ENCODE measurements at regions not wholly inside any gene's neighbourhood (a gene's known extent, or its start where the extent isn't known, plus 50 kb on each side); places are given as distances from the start of the nearest gene placed in this dataset.
A peak's percentile ranks its signal among the peaks of the same experiment; 100 is the strongest.

DNA sequence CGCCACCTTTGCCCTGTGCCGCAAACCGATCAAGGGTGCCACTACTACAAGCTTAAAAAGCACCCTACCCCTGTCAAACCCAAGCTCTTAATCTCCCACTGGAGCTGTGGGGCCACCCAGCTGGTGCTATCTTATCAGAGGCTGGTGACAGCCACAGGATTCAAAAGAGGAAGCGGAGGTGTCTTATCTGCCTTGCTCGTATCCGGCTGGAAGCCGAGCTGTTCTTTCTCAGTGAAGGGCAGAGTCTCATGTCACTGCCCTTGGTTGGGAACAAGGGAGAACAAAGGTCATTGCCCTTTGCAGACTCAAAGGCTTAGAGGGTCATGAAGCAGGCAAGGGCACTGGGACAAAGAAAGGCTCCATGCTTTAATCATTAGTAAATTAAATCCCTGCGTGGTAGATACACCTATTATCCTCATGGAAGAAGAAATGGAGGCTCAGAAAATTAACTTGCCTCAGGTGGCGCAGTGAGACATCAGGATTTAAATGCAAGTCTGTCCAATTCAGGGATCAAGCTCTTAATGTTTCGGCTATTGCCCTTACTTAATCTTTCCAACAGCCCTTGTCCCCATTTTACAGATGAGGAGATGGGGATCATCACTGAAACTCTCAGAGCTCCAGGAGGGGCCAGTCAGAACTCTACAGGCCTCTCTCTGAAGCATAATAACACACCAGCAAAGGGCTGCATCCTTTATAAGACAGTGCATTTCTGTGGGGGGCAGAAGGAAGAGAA is 360.0 kb upstream of the PROK2 start:
- no peak for DNase-seq (ENCODE audit: low read depth)

DNA sequence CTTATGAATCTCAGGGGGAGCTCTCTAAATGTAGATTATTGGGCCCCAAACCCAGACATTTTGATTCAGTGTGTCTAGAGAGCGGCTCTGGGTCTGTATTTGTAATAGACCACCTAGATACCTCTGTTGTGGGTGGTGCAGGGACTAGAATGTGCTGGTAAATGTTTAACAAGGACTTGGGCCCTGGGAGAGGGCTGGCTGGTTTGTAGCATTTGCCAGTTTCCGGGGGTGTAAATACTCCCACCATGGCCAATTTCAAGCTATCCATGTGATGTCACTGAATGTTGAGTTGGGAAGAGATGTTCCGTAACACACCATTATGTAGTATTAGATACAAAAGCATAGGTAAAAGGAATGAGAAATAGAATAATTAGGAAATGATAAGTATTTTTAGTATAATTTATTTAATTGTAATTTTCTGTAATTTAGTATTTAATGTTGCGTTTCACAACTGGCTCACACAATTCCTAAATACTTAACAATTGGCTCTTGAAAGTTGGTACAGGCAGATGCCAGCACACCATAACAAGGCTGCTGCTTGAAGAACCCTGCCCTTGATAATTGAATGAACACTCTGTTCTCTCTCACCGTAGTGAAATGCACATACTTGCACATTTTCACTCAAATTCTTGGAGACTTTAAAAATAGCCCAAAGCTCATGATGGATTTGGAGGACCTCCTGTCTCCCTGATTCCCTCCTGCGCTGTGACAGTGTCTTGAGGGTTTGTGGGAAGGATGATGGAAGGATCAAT is 359.2 kb upstream of the PROK2 start:
- DNase-seq (ENCODE audit: low read depth), result no peak

DNA sequence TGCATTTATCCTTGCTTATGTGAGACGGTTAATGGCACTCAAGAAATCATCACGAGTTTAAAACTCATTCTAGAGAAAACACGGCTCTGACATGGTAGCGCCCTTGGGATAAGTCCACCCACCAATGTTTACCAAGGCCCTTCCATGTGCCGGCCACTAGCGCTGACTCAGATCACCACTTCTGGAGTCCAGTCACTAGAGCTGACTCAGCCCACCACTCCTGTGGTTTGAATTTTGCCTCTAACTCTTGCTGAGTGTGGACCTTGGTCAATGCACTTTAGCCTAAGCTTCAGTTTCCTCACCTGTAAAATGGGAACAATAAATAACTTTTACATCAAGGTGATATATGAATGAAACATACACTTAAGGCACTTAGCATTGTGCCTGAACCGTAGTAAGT is 358.4 kb upstream of the PROK2 start:
- DNase-seq (ENCODE audit: low read depth), result peak; percentile 89

DNA sequence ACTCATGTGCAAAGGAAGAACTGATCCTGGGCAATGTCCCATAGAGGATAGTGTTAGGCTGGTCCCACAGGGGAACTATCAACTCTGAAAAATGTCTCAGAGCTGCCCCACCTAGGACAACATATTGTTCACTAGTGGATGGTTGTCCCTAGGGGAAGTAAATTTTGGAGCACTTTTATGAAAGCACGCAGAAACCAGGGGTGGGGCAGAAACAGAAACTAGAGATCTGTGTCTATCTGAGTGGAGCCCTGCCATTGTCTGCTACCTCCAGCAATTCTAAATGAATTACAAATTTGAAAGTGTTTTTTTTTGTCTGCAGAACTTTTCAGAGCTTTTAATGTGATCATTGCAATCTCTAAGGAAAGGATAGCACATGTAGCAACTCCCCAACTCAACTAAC is 357.1 kb upstream of the PROK2 start:
- no peak for DNase-seq (ENCODE audit: low read depth)

DNA sequence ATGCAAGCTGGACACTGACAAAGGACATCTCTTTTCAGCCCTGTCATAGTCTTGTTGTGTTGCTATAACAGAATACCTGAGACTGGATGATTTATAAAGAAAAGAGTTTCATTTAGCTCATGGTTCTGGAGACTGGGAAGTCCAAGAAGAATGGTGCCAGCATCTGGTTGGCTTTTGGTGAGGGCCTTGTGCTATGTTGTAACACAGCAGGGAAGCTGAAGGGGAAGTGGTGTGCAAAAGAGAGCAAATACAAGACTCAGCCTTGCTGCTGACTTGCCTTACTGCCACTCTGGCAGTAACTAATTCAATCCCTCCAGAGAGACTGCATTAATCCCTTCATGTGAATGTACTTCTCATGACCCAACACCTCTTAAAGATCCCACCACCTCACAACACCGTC is 356.3 kb upstream of the PROK2 start:
- no peak for DNase-seq (ENCODE audit: low read depth)

DNA sequence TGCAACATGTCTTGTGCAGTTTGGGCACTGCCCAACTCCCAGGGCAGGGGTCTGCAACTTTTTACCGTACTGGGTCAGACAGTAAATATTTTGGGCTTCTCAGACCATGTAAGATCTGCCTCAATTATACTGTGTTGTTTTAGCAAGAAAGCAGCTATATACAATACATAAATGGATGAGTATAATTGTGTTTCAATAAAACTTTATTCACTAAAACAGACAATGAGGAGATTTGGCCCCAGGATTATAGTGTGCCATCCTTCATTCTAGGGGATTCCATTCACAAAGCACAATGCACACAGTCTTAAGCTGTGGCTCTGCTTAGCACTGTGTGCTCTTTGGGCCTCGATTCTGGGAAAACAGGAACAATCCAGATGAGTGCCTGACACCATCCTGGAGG is 354.4 kb upstream of the PROK2 start:
- DNase-seq (ENCODE audit: low read depth), result no peak

DNA sequence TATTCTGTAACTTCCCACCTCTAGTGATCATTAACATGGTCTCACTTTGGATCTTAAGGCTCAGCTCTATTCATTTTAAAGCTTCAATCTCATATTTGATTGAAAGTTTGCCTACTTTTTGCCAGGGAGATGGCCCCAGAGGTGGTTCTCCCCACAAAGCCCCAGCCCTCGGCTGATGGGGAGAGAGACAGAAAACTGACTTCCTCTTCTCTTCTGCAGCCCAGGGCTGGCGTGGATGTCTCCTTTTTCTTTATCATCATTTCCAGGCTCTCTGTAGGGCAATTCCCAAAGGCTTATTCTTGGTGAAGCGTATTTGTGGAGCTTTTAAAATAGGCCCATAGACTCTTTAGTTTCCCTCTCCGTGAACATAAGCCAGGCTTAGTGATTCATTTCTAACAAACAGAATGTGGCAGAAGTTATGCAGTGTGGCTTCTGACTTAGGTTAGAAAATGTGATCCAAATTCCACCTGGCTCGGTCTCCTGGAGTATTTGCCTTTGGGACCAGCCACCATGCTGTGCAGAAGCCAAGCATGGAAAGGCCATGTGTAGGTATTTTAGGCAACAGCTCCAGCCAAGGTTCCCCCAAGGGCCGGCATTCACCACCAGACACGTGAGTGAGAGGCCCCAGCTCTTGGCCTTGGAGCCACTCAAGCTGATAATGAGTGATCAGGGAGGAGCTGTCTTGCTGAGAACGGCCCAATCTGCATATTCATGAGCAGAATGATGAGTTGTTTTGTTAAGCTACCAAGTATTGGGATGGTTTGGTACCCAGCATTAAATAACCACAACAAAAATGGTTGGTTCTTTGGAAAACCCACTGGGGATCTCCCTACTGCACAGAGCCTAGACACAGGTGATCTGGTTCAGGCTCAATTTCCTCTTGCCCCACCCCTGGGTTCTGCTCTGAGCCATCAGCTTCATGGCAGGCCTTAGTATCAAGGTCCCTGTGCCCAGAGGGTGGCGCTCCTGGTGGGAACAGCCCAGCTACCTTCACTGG is 353.2 kb upstream of the PROK2 start:
- no peak for DNase-seq (ENCODE audit: low read depth)

DNA sequence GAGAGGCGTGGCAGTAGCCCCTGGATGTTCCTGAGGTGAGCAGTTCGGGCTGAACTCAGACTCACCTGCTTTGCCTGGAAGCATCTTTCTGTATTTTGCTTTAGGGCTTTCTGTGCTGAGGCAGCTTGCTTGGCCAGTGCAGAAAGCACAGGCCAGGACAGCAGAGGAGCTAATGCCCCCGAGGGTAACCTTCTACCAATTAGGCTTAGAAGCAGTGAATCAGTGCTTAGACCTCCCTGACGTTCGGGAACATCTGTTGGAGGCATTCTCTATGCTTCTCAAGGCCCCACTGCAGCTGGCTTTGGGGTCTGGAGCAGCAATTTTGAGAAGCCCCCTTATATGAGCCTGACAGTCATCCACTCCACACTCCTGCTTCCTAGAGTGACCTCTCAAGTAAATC is 350.7 kb upstream of the PROK2 start:
- peak; percentile 32 for DNase-seq (ENCODE audit: low read depth)

DNA sequence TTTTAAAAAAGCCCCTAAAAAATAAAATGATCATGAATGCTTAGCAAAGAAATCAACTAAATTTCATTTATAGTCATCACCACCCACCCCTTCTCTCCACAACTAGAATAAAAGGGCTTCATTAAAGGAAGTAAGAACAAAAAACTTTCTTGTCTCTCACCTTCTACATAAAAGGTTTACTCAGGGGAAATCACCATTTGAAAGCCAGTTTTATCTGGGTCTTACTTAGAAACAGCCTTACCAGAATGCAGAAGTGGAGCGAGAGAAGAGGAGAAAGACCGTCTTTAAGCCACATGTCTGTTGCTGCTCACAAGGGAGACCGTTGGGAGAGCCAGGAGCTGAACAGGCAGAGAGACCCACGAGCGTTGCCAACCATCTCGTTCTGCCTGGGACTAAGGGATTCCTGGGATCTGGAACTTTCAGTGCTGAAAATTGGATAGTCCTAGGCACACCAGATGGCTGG is 350.1 kb upstream of the PROK2 start:
- DNase-seq (ENCODE audit: low read depth), result no peak

DNA sequence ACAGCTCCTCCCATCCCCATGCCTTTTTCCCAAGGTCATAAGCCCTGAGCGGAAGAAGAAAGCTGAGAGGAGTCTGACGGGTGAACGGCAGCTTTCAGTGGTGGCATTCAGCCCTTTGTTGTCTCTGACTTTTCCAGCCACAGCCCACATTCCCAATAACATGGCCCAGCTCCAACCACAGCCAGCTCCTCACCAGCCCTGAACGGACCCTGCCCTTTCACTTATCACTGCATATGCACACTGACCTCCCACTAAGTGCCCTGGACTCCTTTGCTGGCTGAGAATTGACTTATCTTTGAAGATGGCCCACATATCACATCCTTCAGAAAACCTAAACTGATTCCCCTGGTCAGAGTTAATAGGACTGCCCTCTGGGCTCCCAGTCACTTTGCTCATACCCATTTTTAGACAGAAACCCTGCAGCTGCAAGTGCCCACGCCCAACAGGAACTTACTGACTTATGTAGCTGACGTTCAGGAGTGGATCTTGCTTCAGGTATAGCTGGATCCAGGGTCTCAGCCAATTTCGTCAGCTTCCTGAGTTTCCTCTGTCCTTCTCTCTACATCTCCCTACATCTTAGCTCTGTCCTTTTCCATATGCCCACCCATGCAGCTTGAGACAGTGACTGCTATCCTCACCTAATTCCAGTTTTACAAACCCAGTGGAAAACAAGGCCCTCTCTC is 348.5 kb upstream of the PROK2 start:
- DNase-seq (ENCODE audit: low read depth), result no peak

DNA sequence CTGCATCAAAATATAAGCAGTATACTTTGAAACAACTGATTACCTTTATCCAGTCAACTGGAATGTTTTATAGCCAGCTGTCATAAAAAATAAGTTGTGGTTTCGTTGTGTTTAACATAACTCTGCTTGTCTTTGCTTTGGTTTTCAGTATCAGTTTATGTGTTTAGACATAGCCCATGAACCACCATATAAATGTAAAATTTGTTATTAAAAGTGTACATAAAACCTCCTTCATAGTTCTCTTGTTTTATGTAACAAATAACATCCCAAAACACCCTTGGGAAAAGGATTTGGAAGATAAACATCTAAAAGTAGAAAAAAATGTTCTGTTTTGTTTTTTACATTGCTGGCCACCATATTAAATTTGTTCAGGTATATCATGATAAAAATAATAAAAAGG is 347.0 kb upstream of the PROK2 start:
- DNase-seq (ENCODE audit: low read depth), result no peak

DNA sequence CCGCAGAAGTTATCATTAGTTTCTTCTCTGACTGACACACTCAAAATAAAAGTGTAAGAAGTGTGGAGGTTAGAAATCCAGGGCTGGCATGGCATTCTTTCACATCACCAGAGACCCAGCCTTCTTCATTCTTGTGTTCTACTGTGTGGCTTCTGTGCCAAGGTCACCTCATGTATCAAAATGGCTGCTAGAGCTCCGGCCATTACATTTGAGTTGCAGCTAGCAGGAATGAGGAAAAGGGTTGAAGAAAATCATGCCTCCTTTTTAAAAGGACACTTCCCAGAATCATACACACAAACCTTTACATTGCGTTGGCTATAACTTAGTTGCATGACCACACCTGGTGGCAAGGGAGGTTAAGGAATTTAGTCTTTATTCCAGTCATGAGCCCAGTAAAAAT is 345.6 kb upstream of the PROK2 start:
- DNase-seq (ENCODE audit: low read depth), result no peak

DNA sequence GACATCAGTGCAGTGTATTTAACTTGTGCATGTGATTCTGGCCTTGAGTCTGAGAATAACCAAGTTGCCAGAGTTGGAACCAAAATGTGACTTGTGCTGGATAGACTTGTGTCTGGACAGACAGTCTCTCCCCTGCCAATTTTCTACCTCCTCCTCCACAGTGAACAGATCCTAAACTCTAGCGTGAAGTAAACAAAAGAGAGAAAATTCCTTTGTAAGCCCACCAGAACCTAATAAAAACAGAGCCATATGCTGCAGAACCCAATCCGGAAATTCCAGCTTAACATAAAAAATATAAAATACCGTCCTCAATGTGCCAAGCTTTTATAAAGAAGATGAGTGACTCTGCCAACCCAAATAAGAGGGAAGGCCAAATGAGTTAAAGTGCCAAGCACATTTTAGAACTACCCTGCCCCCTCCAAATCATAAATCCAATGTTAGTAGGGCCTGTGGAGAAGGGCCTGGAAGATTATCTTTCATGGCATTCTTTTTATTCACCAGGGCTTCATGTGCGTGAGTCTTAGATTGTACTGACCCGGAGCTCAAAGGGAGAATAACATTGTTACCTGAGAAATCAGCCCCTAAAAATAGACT is 344.6 kb upstream of the PROK2 start:
- no peak for DNase-seq (ENCODE audit: low read depth)

DNA sequence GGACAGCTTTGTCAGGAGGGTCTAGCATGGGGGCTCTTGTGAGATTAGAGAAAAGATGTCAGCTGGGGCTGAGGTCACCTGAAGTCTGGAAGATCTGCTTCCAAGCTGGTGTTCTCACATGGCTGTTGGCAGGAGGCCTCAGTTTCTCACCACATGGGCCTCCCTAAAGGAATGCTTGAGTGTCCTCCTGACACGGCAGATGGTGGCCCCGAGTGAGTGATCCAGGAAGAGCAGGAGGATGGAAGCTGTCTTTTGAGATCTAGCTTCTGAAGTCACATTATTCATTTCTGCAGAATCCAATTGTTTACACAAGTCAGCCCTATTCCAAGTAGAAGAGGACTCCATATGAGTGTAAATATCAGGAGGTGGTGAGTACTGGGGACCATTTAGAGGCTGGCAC is 344.0 kb upstream of the PROK2 start:
- no peak for DNase-seq (ENCODE audit: low read depth)

DNA sequence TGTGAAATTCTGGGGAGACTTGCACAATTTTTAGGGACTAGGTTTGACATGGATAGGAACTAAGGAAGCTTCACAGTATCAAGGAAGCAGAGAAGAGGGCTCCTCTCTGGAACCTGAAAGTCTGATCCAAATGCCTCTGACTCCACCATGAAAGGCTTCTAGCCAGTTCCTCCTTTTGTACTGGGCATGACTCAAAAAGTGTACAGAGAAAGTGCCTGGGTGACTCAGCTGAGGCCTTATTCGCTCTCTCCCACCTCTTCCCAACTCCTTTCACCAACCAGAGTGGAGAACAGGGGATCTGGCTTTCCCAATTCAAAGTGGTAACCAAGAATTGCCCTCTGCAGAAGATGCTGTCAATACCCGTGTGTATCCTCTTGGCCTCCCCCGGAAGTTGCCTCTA is 342.9 kb upstream of the PROK2 start:
- peak; percentile 62 for DNase-seq (ENCODE audit: low read depth)

DNA sequence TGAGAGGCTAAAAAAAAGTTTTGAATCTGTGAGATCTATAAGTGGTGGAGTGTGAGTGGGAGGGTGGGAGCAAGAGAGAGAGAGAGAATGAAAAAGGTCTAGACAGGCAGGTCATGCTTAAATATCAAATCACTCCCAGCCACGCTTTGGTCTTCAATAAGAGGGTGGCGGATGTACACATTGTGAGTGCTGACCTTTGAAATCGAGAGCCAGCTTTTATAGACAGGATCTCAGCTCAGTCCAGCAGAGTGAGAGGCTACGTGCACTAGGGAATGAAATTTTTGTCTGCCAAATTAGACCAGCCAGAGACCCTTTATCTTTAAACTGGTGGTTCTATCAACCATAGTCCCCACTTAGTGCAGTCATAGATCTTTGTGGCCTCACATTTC is 342.3 kb upstream of the PROK2 start:
- DNase-seq (ENCODE audit: low read depth), result no peak

DNA sequence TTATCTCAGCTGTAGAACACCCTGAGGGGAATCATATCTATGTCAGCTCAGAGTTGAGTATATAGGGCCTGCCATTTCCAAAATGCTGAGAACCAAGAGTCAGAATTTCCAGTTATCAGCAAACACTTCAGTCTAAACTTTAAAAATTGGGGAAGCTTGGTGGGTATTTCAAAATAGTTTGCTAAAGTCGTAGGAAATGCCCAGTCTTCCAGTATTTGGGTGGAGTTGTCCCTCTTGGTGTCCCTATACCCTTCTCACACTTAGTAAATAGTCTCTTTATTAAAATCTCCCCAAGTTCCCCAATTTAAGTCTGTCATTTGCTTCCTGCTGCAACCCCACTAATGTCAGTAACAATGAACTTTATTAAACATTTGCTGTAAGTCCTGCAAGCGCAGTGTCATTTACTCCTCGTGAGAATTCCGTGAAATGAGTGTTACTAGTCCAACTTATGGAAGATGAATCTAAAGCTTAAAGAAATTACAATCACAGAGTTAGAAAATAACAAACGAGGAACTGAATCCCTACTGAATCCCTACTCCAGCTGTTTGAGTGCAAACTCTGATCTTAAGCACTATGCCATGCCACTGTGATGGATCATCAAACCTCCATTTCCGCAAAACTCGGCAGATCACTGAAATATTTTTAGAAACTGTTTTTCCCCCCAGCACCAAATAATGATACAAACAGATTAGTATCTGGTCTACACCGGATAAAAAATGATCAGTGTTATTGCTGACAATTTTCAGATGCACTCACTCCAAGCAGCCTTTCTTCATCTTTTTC is 341.7 kb upstream of the PROK2 start:
- DNase-seq (ENCODE audit: low read depth), result peak; percentile 24

DNA sequence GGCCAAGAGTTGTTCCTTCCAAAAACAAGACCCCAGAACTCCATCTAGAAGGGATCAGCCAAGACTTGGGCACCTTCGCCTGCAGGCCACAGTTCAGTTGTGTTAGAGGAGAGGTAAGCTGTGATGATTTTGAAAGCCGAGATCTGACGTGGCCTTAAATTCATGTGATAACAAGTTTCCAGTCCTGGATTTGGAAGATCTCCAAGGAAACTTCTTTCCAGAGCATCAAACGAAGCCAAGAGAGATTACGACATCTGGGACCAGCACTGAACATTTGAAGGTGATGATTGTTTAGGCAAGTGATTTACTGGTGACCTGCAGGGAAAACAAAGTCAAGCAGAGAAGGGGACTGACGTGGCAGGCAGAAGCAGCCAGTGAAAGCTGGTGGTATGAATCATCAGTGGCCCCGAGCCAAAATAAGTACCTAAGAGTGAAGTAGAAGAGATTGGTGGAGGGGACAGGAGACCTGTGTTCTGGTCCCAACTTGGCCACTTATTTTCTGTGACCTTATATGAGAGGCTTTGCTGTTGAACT is 339.0 kb upstream of the PROK2 start:
- DNase-seq (ENCODE audit: low read depth), result peak; percentile 95

DNA sequence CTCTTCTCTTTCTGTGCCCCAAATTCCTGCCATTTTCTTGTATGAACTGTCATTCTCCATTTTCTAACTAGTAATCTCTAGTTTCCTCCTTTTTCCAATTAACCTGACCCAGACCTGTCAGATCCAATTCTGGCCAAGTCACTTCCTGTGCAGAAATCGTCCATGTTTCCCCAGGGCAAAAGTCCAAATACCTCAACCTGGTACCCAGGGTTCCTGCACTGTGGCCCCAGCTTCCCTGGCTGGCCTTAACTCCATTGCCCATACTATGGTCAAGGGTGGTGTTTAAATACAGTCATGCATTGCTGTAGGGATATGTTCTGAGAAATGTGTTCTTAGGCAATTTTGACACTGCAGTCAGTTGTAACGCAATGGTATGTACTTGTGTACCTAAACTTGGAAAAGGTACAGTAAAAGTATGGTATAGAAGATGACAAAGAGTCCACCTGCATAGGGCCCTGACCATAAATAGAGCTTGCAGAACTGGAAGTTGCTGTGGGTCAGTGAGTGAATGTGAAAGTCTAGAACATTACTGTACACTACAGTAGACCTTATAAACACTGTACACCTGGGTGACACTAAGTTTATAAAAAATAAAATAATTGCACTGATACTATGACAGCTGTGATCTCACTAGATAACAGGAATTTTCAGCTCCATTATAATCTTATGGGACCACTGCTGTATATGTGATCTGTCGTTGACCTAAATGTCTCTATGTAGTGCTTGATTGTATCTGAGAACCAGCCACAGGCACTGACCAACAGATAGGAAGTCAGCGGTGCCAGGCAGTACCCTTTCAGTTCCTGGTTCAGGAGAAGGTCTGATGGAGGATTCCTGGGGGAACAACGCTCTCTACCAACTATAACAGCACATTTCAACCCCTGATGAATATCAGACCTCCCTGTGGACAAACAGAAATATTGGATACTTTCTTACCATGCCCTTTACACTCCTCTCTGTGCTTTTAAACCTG is 336.1 kb upstream of the PROK2 start:
- no peak for DNase-seq (ENCODE audit: low read depth)
